DMS114 treated with DMSO at 0.1 percent for 48 hours (cell line): ENCODE measurements at regions not wholly inside any gene's neighbourhood (a gene's known extent, or its start where the extent isn't known, plus 50 kb on each side); places are given as distances from the start of the nearest gene placed in this dataset.
"Not testable (repeated sequence)": the region's sequence is repeated elsewhere in the genome, so short reads cannot be mapped to it uniquely, and the experiment has no call there.

ENCODE experiments used
- DNase-seq: peaks from one replicate; lab custom pipeline; 2025; ENCODE audit not compliant: unreplicated experiment; lab: John Stamatoyannopoulos, UW

DNA sequence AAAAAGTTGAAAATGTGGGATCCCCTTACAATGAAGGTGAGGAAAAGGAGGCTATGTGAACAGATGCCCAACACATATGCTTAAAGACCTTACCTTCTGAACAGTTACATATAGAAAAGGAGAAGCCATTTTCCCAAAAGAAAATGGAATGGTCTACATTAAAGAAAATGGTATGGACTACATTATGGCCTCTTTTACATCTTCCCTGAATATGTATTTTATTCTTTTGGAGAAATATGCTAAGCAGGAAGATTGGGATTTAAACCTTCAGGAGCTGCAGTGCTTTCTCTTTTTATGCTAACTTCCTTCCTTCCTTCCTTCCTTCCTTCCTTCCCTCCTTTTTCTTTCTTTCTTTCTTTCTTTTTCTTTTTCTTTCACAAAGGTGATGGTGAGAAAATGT, 155.4 kb downstream of the SEC23IP start:
- DNase-seq = no peak

DNA sequence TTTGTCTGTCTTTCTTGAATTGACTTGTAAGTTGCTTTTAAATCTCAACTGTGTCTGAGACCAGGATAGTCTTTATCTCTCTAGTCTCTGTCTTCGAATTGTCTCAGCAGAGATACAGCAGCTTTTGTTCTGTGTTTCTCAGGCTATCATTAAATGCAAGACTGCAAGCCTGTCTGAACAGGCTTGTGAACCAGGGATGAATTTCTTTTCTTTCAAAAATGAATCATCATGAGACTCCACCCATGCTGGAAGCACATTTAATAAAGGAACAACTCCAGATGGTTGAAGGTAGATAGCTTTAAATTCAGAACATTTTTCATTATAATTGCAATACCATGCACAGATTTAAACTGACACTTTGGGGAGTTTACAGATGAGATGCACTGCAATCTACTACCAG, 155.9 kb downstream of the SEC23IP start:
- no peak for DNase-seq

DNA sequence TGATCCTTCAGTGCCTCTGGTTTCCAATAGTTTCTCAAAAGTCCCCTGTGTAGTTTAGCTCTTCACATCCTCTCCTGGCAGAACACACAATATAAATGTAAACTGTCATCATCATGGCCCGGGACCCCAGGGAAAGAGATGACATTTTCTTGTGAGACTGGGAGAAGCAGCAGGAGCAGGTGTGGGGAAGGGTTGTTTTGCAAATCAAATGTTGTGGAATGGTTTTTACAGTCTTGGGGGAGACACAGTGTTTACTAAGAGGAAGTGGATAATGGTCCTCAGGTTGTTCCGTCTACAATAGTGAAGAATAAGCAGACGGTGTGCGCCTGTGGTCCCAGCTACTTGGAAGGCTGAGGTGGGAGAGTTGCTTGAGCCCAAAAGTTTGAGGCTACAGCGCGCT, 159.1 kb downstream of the SEC23IP start:
- no peak for DNase-seq

DNA sequence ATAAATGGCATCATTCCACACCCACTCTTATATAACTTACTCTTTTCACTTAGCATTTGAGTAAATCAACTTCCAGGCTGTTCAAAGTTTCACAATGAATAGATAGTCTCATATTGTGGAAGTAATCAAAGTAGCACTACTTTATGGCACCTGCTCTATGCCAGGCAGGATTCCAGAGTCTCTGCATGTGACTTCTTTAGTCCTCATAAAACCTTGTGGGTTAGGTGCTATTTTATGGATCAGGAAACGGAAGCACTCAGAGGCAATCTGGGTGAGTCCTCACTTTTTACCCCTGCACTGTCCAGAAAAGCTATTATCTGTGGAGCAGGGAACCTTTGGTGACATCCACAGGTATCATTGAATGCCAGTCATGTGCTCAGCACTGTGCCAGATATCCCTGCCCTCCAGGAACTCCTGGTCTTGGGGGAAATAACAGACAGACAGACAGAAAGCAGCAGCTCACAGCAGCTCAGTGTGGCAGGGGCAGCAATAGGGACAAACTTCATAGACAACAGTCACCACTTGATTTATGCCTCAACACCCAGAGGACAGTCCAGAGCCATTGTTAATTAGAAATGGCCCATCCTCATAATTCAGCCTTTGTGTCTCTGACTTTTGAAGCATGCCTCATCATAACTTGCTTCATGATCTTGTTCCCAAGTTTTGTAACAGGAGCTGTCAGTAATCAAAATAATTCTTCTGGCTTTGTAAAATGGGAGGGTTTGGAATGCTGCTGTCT, 160.6 kb downstream of the SEC23IP start:
- no peak for DNase-seq

DNA sequence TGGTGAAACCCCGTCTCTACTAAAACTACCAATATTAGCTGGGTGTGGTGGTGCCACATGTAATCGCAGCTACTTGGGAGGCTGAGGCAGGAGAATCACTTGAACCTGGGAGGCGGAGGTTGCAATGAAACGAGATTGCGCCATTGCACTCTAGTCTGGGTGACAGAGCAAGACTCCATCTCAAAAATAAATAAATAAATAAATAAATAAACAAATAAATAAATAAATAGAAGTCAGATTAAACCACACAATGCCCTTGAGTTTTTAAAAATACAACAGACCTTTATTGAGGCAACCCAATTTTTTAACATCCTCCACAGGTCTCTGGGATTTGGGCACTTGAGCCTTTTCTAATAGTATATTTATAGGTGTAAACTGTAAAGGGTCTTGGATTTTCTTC, 167.3 kb downstream of the SEC23IP start:
- not testable (repeated sequence) for DNase-seq

- no peak for DNase-seq
These were observed 174.9 kb downstream of the SEC23IP start for GRCh38 chr10:120067427-120067826.

DNA sequence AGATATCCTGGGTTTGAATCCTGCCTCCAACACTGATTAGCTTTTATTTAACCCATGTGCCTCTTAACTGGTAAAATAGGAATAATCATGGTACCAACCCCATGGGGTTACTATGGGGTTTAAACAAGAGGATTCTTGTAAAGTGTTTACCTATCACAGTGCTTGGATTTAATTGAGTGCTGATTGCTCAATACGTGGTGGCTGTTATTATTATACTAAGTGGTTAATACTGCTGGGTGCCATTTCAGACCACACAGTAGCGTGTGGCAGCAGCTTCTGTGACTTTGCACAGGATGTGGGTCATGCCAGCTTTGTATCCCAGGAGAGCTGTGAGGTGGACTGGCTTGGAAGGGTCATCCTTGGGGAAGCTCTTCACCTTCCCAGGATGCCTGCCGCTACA, 177.2 kb downstream of the SEC23IP start:
- DNase-seq = no peak

- no peak for DNase-seq
These were observed 182.8 kb downstream of the SEC23IP start for GRCh38 chr10:120075349-120075748.

GRCh38 chr10:120076996-120077706, 184.6 kb downstream of the SEC23IP start:
- DNase-seq = no peak

DNA sequence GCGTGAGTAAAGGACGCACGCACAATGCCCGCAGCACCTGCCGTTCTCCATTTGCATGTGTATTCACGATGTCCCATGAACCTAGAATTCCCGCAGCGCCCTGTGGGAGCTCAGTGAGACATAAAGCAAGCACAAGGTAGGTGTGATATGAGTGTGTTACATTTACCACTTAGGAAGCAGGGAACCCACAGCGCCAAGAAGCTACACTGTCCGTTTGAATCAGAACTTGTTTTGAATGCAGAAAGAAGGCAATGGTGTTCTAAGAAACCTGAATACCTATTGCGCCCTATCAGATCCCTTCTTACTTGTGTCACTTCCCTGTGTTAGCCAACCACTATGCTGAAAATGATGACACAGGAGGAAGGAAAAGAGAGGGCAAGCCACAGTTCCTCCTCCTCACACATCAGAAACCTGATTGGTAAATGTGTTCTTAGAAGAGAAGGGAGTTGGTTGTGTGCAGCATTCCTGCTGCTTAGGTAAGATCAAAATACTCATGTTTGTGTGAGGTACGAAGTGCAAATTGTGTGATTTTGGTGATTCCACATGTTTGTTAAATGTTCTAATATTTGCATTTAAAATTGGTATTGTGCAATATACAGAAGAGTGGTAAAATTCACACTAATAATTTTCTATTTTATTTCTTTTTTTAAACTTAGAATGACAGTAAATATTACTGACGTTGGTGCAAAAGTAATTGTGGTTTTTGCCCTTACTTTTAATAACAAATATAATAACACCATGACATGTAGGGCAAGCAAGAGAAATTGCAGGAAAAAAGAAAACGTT, 185.4 kb downstream of the SEC23IP start:
- peak; percentile 9 for DNase-seq

DNA sequence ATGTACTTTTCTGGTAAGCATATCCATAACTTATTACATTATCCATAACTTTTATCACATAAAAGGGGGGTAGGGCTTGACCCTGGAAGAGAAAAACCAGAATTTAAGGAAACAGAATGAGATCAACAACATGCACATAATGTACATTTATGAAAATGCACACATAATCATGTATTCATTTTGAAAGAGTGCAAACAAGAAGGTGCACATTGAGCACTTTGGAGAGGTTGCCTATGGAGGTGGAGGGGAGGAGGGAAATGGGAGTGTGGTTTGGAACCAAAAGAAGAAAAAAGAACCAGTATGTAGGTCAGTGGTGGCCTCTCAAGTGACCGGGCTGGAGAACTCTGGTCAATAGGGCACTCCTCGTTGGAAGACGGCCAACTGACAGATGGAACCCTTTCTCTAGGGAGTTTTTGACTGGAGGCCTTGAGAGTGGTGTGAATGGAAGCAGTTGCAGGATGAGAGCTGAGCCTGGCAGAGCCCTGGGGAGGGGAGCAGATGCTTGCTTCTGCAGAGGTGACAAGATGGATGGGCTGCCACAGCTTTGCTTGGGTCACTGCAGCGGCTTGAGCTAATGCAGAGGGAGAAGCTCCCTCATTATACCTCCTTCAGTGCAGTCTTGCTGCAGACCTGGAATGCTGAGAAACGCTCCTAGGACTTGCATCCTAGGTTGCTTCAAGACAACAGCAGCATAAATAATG, 192.7 kb downstream of the SEC23IP start:
- DNase-seq = no peak

DNA sequence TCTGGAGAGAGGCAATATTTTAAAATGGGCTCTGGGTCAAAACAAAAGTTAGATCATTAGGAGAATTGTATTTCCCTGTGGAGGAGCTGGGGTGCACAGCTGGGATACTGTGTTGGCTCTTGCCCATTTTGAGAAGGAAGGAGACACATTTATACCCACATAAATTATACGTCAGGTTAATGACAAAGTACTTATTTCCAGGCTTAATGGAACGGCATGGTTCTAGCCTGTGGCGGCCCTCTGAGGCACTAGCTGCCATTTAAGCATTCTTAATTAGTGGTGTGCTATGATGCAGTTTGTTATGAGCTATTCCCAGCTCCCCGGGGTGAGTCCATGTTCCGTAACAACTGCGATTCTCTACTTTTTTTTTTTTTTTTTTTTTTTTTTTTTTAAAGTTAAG, 193.5 kb downstream of the SEC23IP start:
- DNase-seq = no peak

DNA sequence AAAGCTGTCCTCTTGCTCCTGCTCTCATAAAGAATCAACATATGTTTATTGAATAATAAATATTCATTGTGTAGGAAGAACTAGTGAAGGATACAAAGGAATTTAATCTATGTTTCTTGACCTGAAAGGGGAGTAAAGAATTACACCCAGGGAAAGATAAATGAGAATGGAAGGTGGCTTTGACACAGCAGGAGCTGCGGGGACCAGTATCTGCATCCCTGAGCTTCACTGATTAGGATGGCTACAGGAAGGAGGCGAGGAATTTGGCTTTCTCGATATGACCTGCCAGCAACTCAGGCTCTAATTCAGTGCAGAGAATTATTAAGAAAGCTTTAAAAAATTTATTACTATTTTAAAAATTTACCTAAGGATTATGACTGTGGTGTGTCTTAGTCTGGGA, 194.6 kb downstream of the SEC23IP start:
- no peak for DNase-seq

DNA sequence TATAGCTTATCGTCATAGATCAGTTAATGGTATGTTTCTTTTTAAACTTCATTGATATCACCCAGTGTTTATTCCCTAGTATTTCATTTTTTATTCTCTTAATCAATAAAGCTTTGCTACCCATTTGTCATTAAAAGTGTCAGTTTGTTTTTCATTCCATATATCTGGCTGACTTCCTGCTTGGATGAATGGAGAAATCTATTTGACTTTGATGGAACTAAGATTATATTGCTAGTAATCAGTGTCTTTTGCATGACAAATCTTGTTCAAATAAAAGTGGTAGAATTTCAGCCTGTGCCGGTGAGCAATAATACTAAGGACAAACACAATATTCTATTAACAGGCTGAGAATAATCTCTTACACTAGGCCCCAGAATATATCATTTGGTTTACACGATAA, 203.3 kb downstream of the SEC23IP start:
- DNase-seq = no peak

DNA sequence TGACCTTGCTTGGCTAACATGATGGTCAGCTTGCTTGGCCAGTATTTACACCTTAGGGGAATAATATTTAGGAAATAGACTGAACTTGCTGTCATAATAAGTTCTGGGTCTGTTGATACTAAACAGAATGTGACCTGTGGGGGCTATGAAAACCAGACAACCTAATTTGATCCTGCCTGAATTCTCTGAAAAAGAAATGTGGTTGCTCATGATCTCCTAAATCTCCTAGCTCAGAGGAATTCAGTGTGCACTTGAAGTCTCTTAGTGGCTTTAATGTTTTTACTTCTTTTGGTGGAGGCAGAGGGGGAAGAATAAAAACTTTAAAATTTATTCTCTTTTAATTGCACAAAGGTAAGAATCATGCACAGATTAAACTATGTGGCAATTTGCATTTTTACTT, 205.2 kb downstream of the SEC23IP start:
- DNase-seq = no peak

- peak; percentile 25 for DNase-seq
These were observed 205.9 kb downstream of the SEC23IP start for GRCh38 chr10:120098232-120098930.

- DNase-seq = no peak
These were observed 211.4 kb downstream of the SEC23IP start for GRCh38 chr10:120103738-120104560.

DNA sequence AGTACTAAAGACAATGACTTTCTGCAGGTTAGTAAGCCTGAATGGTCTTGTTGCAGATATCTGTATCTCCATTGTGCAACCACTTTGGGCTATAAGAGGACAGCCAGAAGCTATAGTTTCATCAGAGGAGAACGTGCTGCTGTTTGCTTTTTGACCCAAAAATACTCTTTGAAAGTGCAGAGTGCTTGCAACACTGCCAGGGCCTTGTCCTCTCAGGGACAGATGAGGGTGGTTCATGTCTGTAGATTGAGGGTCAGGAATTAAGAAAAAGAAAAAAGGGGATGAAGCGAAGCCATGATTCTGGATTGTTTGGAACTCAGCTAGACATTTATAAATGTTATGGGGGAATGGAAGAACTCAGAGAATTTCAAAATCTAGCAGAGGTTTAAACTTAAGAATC, 212.5 kb downstream of the SEC23IP start:
- no peak for DNase-seq

DNA sequence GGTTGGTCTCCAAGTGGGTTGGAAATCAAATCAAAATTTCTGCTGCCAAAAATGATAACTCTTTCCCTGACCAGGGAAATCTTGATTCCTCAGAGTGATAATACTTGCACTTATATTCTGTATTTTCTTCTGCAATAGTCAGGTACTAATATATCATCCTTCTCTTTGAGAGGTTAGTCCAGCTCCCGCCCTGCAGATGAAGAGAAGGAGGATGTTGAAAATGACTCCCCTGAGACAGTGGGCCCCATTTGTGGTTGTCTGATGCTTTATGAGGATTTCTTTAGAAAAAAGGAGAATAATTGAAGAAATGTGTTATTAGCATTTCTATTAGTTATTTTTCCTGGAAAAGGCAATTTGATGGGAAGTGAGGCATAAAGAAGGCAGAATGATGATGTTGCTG, 213.0 kb downstream of the SEC23IP start:
- no peak for DNase-seq

DNA sequence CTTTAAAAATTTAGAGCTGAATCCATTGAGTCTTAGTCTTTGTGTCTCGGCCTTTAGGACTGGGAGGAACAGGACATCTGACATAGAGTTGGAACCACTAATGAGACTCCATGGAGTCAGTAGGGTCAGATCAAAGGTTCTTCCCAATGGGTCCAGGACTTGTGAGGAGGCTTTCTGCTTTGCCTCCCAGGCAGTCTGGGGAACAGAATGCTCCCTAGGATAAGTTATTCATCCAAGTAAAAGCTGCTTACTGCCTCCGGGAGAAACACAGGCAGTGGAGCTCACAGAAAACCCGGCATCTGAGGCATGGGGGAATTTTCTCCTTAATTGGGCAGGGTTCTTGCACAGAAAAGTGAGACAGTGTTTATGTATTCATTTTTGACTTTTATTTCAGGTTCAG, 216.4 kb downstream of the SEC23IP start:
- DNase-seq = no peak
